ENCODE measurements at regions not wholly inside any gene's neighbourhood (a gene's known extent, or its start where the extent isn't known, plus 50 kb on each side); places are given as distances from the start of the nearest gene placed in this dataset.

- no peak for FAIRE-seq
- DNase-seq (ENCODE audit: insufficient read length, low spot score) = no peak
These were observed 74.7 kb upstream of the TRPC4 start for GRCh38 chr13:37944081-37944868.

- DNase-seq (ENCODE audit: insufficient read length, low spot score) = no peak
- no peak for FAIRE-seq
These were observed 73.4 kb upstream of the TRPC4 start for GRCh38 chr13:37942929-37943328.

GRCh38 chr13:37934339-37935191 lies 65.0 kb upstream of the TRPC4 start:
- FAIRE-seq (no peak), DNase-seq (ENCODE audit: insufficient read length, low spot score) (no peak)

GRCh38 chr13:37929308-37929707 lies 59.7 kb upstream of the TRPC4 start:
- FAIRE-seq (no peak), DNase-seq (ENCODE audit: insufficient read length, low spot score) (no peak)

GRCh38 chr13:37927561-37927960 lies 58.0 kb upstream of the TRPC4 start:
- DNase-seq (ENCODE audit: insufficient read length, low spot score) = no peak
- no peak for FAIRE-seq

GRCh38 chr13:37925878-37926473 lies 56.4 kb upstream of the TRPC4 start:
- no peak for DNase-seq (ENCODE audit: insufficient read length, low spot score)
- no peak for FAIRE-seq

- DNase-seq (ENCODE audit: insufficient read length, low spot score) = no peak
- FAIRE-seq = no peak
These were observed 53.7 kb upstream of the TRPC4 start for GRCh38 chr13:37923236-37923635.

- FAIRE-seq = no peak
- DNase-seq (ENCODE audit: insufficient read length, low spot score) = no peak
These were observed 49.8 kb upstream of the TRPC4 start for GRCh38 chr13:37919329-37919880.
